ENCODE measurements at regions not wholly inside any gene's neighbourhood (a gene's known extent, or its start where the extent isn't known, plus 50 kb on each side); places are given as distances from the start of the nearest gene placed in this dataset.

DNA sequence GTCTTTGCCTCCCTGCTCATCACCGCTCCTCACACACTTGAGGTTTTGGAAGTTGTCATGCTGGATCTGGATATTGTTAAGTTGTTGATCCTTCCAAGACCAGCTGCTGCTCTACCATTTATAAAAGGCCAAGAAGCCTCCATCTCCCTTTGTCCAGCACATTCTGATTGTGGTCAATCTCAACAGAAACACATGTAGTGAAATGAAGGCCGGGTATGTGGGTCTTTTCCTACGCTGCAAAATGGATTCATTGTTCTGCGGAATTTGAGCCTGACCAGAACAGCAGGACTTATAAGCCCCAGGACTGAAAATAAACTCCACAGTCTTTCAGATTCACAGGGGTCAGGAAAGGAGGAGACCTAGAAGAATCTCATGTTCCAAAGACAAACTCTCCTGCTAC, 238.4 kb downstream of the CMPK2 start:
- H3K4me3 ChIP-seq (ENCODE audit: low read length): no peak overlapping the region
- TF ChIP-seq, protein P1, sequence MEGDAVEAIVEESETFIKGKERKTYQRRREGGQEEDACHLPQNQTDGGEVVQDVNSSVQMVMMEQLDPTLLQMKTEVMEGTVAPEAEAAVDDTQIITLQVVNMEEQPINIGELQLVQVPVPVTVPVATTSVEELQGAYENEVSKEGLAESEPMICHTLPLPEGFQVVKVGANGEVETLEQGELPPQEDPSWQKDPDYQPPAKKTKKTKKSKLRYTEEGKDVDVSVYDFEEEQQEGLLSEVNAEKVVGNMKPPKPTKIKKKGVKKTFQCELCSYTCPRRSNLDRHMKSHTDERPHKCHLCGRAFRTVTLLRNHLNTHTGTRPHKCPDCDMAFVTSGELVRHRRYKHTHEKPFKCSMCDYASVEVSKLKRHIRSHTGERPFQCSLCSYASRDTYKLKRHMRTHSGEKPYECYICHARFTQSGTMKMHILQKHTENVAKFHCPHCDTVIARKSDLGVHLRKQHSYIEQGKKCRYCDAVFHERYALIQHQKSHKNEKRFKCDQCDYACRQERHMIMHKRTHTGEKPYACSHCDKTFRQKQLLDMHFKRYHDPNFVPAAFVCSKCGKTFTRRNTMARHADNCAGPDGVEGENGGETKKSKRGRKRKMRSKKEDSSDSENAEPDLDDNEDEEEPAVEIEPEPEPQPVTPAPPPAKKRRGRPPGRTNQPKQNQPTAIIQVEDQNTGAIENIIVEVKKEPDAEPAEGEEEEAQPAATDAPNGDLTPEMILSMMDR (IDR thresholded peaks at IDR 0.05; ENCODE audit: insufficient read depth, low read depth, low read length, missing control alignments): no peak
- no peak for DNase-seq (ENCODE audit: low read depth)

DNA sequence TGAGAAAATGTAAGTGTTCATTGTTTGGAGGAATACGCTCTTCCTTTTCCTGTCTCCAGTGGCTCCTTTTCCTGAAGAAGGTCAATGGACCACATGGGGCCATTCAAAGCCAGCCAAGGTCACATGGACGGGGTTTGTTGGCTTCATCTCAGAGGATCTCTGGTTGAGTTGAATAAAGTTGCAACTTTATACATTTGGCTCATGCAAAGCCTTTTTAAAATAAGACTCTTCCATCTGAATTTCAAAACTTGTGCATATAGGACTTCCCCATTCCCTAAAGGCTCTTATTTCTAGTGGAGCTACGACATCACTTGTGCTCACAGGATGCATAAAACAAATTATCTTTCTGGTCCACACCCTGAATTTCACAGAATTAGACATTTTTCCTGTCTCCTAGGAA, 235.5 kb downstream of the CMPK2 start:
- DNase-seq (ENCODE audit: low read depth): no peak
- TF ChIP-seq, protein P1 (IDR thresholded peaks at IDR 0.05; ENCODE audit: insufficient read depth, low read depth, low read length, missing control alignments): no peak

DNA sequence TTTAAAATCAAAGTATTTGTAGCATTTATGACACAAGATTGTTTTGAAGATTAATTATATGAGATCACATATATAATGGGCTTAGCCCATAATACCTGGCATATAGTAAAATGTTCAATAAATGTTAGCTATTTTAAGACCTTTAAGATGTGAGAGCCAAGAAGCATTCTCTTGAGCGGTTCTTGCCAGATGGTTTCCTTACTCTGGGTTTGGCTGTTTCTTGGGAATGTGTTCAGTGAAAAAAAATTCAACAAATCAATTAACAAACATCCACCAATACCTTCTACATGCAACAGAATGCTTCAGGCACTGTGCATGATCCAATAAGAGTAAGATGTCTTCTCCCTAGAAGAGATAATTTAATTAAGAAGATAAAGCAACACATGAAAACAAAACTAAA, 230.4 kb downstream of the CMPK2 start:
- TF ChIP-seq, protein P1 (IDR thresholded peaks at IDR 0.05; ENCODE audit: insufficient read depth, low read depth, low read length, missing control alignments): no peak
- H3K4me3 ChIP-seq (ENCODE audit: low read length): no peak overlapping the region
- no peak for DNase-seq (ENCODE audit: low read depth)

More for the DNA sequence above, 235.5 kb downstream of the CMPK2 start:
- H3K4me3 ChIP-seq (ENCODE audit: low read length): no peak overlapping the region

DNA sequence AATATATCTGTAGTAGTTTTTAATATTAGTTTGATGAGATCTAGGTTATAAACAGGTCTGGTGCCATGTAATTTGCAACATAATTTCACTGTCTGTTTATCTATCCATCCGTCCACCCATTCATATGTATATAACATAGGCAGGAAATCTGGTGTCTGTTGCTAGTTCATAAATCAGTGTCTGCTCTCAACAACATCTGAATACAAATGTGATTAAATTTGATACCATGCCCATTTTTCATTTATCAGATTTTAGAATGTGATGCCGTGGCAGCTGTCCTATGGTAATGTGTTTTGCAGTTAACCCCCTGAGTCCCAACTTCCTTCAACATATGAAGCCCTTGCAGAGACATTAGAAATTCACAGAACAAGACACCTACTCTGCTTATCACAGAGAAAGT, 228.4 kb downstream of the CMPK2 start:
- TF ChIP-seq, protein P1 (IDR thresholded peaks at IDR 0.05; ENCODE audit: insufficient read depth, low read depth, low read length, missing control alignments): no peak
- no peak overlapping the region for H3K4me3 ChIP-seq (ENCODE audit: low read length)
- no peak for DNase-seq (ENCODE audit: low read depth)

DNA sequence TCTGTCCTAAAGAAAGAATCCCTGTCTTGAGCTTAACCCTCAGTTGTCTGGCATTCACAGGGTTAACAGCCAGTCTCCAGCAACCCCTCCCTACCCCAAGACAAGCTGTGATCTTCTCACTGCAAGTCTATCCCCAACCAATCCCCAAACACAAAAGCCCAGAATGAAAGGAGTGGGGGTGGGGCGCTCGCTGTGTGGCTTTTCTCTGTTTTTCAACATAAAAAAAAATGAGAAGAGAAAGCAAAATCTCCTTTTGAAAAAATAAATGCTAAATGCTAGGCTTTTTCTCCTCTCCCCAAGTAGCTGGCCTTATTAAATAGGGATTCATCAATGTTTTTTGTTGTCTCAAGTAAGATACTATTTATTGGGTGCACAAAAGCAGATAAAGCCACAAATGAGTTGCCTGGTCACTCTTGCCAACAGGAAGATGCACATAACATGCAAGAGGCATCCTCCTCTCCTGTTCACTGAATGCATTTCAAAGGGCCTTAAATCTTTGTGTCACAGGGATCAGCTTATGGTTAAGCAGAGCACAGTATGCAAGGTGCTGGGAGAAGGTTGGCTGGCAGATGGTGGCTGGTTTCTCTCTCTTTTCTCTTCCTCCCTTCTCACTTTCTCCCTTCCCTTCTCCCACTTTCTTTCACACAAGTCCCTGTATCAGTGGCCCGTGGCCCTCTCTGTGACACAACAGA, 225.6 kb downstream of the CMPK2 start:
- no peak for DNase-seq (ENCODE audit: low read depth)
- TF ChIP-seq, protein P1 (IDR thresholded peaks at IDR 0.05; ENCODE audit: insufficient read depth, low read depth, low read length, missing control alignments): no peak
- H3K4me3 ChIP-seq (ENCODE audit: low read length): no peak overlapping the region

DNA sequence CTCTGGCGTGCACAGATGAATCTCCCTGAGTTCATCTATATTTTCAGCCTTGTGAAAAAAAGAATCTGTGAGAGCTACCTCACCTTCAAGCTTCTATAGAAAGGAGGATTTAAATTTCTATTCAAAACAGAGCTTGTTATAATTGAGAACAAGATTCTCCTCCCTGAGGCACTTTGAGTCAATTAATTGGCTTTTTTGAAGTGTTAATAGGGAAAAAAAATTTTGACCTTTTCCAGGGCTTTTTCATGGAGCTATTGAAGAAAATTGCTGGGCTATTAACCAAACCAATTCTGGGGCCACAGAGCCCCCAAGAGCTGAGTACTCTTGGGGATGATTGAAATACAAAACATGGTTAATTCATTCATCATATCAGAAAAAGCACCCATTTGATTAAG, 225.1 kb downstream of the CMPK2 start:
- H3K4me3 ChIP-seq (ENCODE audit: low read length): no peak overlapping the region
- TF ChIP-seq, protein P1 (IDR thresholded peaks at IDR 0.05; ENCODE audit: insufficient read depth, low read depth, low read length, missing control alignments): no peak
- DNase-seq (ENCODE audit: low read depth): no peak

DNA sequence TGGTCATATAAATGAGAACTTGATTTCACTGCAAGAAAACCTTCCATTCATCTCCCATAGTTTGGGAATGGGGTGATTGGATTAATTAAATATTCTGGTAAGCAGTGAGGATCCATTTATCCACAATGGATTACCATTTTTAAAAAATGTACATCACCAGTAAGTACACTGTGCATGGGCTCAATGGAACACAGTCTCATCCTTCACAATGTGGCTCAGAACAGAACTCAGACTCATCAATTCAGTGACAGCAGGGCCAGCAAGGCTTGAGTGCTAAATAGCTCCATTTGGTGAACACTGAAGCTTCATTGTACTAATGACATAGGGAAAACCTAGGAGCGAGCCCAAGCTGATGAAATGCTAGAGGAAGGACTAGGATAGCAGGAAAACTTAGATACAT, 223.8 kb downstream of the CMPK2 start:
- TF ChIP-seq, protein P1 (IDR thresholded peaks at IDR 0.05; ENCODE audit: insufficient read depth, low read depth, low read length, missing control alignments): no peak
- no peak for DNase-seq (ENCODE audit: low read depth)

More for the DNA sequence above, 223.8 kb downstream of the CMPK2 start:
- no peak overlapping the region for H3K4me3 ChIP-seq (ENCODE audit: low read length)
